ENCODE measurements at regions not wholly inside any gene's neighbourhood (a gene's known extent, or its start where the extent isn't known, plus 50 kb on each side); places are given as distances from the start of the nearest gene placed in this dataset.

DNA sequence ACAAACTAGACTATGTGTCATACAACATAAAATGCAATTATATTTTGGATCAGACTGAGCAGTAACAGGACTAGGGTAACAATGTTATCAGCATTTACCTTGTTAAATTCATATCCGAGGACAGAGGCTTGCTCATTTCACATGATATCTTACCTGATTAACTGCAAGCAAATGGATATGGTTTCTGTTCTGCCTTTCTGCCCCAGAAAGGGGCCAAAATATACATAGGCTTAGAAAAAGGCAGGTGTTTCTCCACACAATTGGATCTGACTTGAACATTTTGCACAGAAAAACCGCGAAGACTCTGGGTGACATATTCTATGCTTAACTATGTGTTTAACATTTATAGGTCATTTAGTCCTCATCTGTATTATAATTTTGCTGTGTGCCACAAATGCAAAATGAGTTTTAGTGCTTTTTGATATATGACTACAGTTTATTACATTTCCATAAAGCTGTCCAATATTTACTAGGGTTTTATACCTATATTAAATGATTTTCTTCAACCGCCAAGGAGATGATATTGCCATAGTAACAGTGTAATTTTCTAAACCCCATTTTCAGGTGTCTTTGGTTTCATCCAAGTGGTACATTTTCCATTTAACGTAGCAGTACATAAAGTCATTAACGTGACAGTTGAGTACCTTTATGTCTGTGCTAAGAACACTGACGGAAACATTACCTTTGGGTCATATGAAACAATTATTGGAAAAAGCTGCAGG is 249.3 kb upstream of the KRR1 start:
- Histone ChIP-seq H3K9ac (ENCODE audit: low read depth in 1 of 2, low read length in 2 of 2) (no peak overlapping the region), H3K4me3 (ENCODE audit: low read depth in 1 of 3, low read length in 3 of 3) (no peak overlapping the region), H3K27ac (ENCODE audit: low read depth in 1 of 2, low read length in 2 of 2) (no peak overlapping the region), H3K4me1 (ENCODE audit: control insufficient read depth in 4 of 4, insufficient read depth in 4 of 4, low read length in 3 of 4) (peaks cover 0 to 10% (median 2%) of the 10 kb centered on the region in 4 donors), H3K27me3 (ENCODE audit: control insufficient read depth in 4 of 4, insufficient read depth in 4 of 4, low read length in 3 of 4) (no peaks in the 10 kb centered on the region), H3K9me3 (ENCODE audit: control insufficient read depth in 4 of 4, low read length in 3 of 4) (no peaks in the 10 kb centered on the region), H3K36me3 (ENCODE audit: control insufficient read depth in 4 of 4, insufficient read depth in 3 of 4, low read depth in 1 of 4, low read length in 3 of 4) (no peaks in the 10 kb centered on the region)
- 89% methylated on average over 7 of the region's 7 CpGs for WGBS
- TF ChIP-seq RAD21 (IDR thresholded peaks at IDR 0.05) (no peak), TAF1 (conservative IDR thresholded peaks at IDR 0.05) (no peak), GABPA (IDR thresholded peaks at IDR 0.05 in 1 of 2, conservative IDR thresholded peaks at IDR 0.05 in 1 of 2) (no peak), FOXA2 (IDR thresholded peaks at IDR 0.05) (no peak), HNF4G (IDR thresholded peaks at IDR 0.05) (no peak), REST (IDR thresholded peaks at IDR 0.05) (no peak), YY1 (IDR thresholded peaks at IDR 0.05) (no peak), JUND (IDR thresholded peaks at IDR 0.05) (no peak), ZBTB33 (IDR thresholded peaks at IDR 0.05) (no peak)
- TF ChIP-seq, protein P1, sequence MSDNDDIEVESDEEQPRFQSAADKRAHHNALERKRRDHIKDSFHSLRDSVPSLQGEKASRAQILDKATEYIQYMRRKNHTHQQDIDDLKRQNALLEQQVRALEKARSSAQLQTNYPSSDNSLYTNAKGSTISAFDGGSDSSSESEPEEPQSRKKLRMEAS (IDR thresholded peaks at IDR 0.05), result no peak
- no peak for DNase-seq (ENCODE audit: low spot score)

DNA sequence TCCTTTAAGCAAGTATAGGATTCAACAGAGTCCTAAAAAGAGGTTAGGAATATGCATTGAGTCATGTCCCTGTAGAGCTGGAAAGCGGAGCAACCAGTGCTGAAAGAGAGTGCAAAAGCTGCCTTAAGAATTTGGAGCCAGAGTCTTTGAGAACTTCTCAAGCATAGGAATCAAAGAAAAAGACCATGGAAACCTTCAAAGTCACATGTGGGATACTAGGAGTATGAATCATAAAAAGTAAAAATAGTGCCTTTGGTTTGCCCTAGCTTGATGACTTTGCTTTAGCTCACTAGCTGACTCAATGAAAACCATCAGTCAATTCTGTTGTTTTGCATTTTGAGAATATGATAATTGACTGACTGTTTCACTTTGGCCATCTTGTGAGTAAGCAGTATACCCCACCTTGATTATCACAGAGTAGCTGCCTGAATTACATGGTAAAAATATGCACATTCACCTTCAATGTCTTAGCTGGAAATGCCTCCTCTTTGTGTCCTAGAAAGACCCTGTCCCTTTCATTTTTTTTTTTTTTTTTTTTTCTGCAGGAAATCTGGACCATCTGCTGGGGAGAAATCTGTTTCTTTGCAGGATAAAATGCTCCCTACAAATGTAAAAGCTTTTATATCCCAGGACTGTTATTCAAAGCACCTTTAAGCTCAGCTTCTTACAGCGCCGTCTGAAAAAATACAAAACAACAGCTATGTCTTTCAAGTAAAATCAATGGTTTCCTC is 248.6 kb upstream of the KRR1 start:
- H3K27ac ChIP-seq (ENCODE audit: low read depth in 1 of 2, low read length in 2 of 2), result no peak overlapping the region
- TF ChIP-seq, protein P1 (IDR thresholded peaks at IDR 0.05), result no peak
- TF ChIP-seq FOXA2 (IDR thresholded peaks at IDR 0.05), result no peak
- TF ChIP-seq GABPA (IDR thresholded peaks at IDR 0.05 in 1 of 2, conservative IDR thresholded peaks at IDR 0.05 in 1 of 2), result no peak
- TF ChIP-seq REST (IDR thresholded peaks at IDR 0.05), result no peak
- TF ChIP-seq NR2F2 (IDR thresholded peaks at IDR 0.05), result no peak
- no peaks in the 10 kb centered on the region for H3K9me3 ChIP-seq (ENCODE audit: control insufficient read depth in 4 of 4, low read length in 3 of 4)
- no peaks in the 10 kb centered on the region for H3K36me3 ChIP-seq (ENCODE audit: control insufficient read depth in 4 of 4, insufficient read depth in 3 of 4, low read depth in 1 of 4, low read length in 3 of 4)
- 92% methylated on average over 3 of the region's 3 CpGs for WGBS
- DNase-seq (ENCODE audit: low spot score), result no peak
- no peaks in the 10 kb centered on the region for H3K27me3 ChIP-seq (ENCODE audit: control insufficient read depth in 4 of 4, insufficient read depth in 4 of 4, low read length in 3 of 4)
- H3K4me3 ChIP-seq (ENCODE audit: low read depth in 1 of 3, low read length in 3 of 3), result no peak overlapping the region
- peaks cover 0 to 13% (median 2%) of the 10 kb centered on the region in 4 donors for H3K4me1 ChIP-seq (ENCODE audit: control insufficient read depth in 4 of 4, insufficient read depth in 4 of 4, low read length in 3 of 4)
- H3K9ac ChIP-seq (ENCODE audit: low read depth in 1 of 2, low read length in 2 of 2), result no peak overlapping the region

Data from liver (tissue), 7 donors.